Endothelial cell of umbilical vein (primary cell): ENCODE measurements at regions not wholly inside any gene's neighbourhood (a gene's known extent, or its start where the extent isn't known, plus 50 kb on each side); places are given as distances from the start of the nearest gene placed in this dataset.
"Not testable (repeated sequence)": the region's sequence is repeated elsewhere in the genome, so short reads cannot be mapped to it uniquely, and the experiment has no call there.

Experiments
- BruUV-seq: library from RNA; stranded (reverse); fragments of 400-500 nt; replicated peaks from 2 replicates; lab custom pipeline; 2021; lab: Mats Ljungman, UMichigan
- CTCF ChIA-PET: fragments of 300-600, 350-600 bp; sonication (Branson Sonifier 250); formaldehyde crosslinking; loops from one replicate; lab custom pipeline; 2021; ENCODE audit warnings: antibody characterized with exemption, inconsistent platforms; lab: Charles Lee
- POLR2A ChIA-PET: fragments of 300-600, 350-600 bp; sonication (Branson Sonifier 250); formaldehyde crosslinking; loops from one replicate; lab custom pipeline; 2021; ENCODE audit warnings: antibody characterized with exemption, inconsistent platforms; lab: Charles Lee
- DNase-seq: peaks from one replicate; pipeline ENCODE4 v3.0.0-alpha.2; 2011; ENCODE audit warnings: low read depth, low spot score
- FAIRE-seq: peaks from 2 replicates; lab custom pipeline; 2011; peaks lifted over from hg19 to GRCh38; lab: Jason Lieb, UNC
- H2AFZ ChIP-seq: 2 replicates; pipeline ENCODE4 v1.6.0; 2012; ENCODE audit warnings: low read depth, low read length, control low read depth, inconsistent platforms
- H3K27ac ChIP-seq: 2 replicates; pipeline ENCODE4 v1.5.1; 2011; ENCODE audit warnings: low read depth, mild to moderate bottlenecking, control low read depth, low read length, moderate library complexity; ENCODE audit not compliant: insufficient read depth
- H3K27me3 ChIP-seq, 2 experiments: 2 replicates each; pipeline versions ENCODE4 v1.6.0 to v1.6.1; 2011; ENCODE audit warnings: low read length in 2 of 2, mixed read lengths in 1 of 2; ENCODE audit not compliant: control insufficient read depth in 2 of 2, insufficient read depth in 2 of 2
- H3K36me3 ChIP-seq, 2 experiments: 2 replicates in 1 of 2; 3 replicates in 1 of 2; pipeline ENCODE4 v1.5.1; 2011; ENCODE audit warnings: low read length in 2 of 2, mild to moderate bottlenecking in 1 of 2, moderate library complexity in 1 of 2; ENCODE audit not compliant: control insufficient read depth in 2 of 2, insufficient read depth in 2 of 2; ENCODE audit errors: extremely low read depth in 1 of 2
- H3K4me1 ChIP-seq: 3 replicates; pipeline ENCODE4 v1.5.1; 2011; ENCODE audit warnings: mild to moderate bottlenecking, low read length; ENCODE audit not compliant: control insufficient read depth, insufficient read depth; ENCODE audit errors: extremely low read depth
- H3K4me2 ChIP-seq: 2 replicates; pipeline ENCODE4 v1.6.1; 2011; ENCODE audit warnings: low read length, control low read depth, mixed read lengths; ENCODE audit not compliant: insufficient read depth
- H3K4me3 ChIP-seq, 3 experiments: fragments of 200-600 bp in 1 of 3; sonication (generic), shearing (Covaris generic) in 1 of 3; replicated peaks in 1 of 3; 2 replicates each; pipeline ENCODE4 v1.5.1; 2011 to 2016; ENCODE audit warnings: control low read depth in 3 of 3, low read length in 3 of 3, mild to moderate bottlenecking in 2 of 3, inconsistent platforms in 1 of 3, low read depth in 1 of 3, moderate library complexity in 1 of 3; ENCODE audit not compliant: insufficient read depth in 1 of 3
- H3K79me2 ChIP-seq: 2 replicates; pipeline ENCODE4 v1.6.0; 2012; ENCODE audit warnings: low read length, inconsistent platforms; ENCODE audit not compliant: control insufficient read depth, insufficient read depth
- H3K9ac ChIP-seq: replicated peaks from 2 replicates; pipeline ENCODE3; 2011; ENCODE audit warnings: low read length, control low read depth; ENCODE audit not compliant: insufficient read depth; ENCODE audit errors: extremely low read depth
- H3K9me1 ChIP-seq: replicated peaks from 3 replicates; pipeline ENCODE4 v1.6.0; 2011; ENCODE audit warnings: mild to moderate bottlenecking, low read length; ENCODE audit not compliant: control insufficient read depth, insufficient read depth; ENCODE audit errors: extremely low read depth
- H3K9me3 ChIP-seq: replicated peaks from 2 replicates; pipeline ENCODE4 v1.5.1; 2012; ENCODE audit warnings: low read length, inconsistent platforms; ENCODE audit not compliant: control insufficient read depth, insufficient read depth
- H4K20me1 ChIP-seq: replicated peaks from 2 replicates; pipeline ENCODE3; 2011; ENCODE audit warnings: mild to moderate bottlenecking, low read length; ENCODE audit not compliant: control insufficient read depth, insufficient read depth; ENCODE audit errors: extremely low read depth
- CTCF ChIP-seq, 2 donors: IDR thresholded peaks; 1 replicate in 1 of 2; 2 replicates in 1 of 2; pipeline ENCODE4 v1.5.1; 2011; ENCODE audit warnings: low read length in 2 of 2, mild to moderate bottlenecking in 2 of 2, moderate library complexity in 2 of 2, control low read depth in 1 of 2, inconsistent platforms in 1 of 2, low read depth in 1 of 2; ENCODE audit not compliant: insufficient read depth in 1 of 2; ENCODE audit errors: extremely low read depth in 1 of 2
- EZH2 ChIP-seq: IDR thresholded peaks from 2 replicates; pipeline ENCODE4 v1.6.1; 2012; ENCODE audit warnings: borderline replicate concordance, low read depth, mild to moderate bottlenecking, moderate library complexity, low read length, inconsistent platforms; ENCODE audit not compliant: severe bottlenecking
- FOS ChIP-seq: IDR thresholded peaks from 2 replicates; pipeline ENCODE4 v1.6.1; 2011; ENCODE audit warnings: mild to moderate bottlenecking, low read length, moderate library complexity, borderline replicate concordance; ENCODE audit not compliant: insufficient read depth
- GATA2 ChIP-seq: IDR thresholded peaks from 2 replicates; pipeline ENCODE4 v1.7.0; 2011; ENCODE audit warnings: low read depth, mild to moderate bottlenecking, moderate library complexity, mixed read lengths, low read length; ENCODE audit not compliant: insufficient read length, insufficient read depth
- JUN ChIP-seq: IDR thresholded peaks from 2 replicates; pipeline ENCODE4 v1.6.1; 2011; ENCODE audit warnings: borderline replicate concordance, low read depth; ENCODE audit not compliant: insufficient read length, insufficient read depth
- MAX ChIP-seq: IDR thresholded peaks from 2 replicates; pipeline ENCODE4 v1.6.1; 2011; ENCODE audit not compliant: insufficient read depth, insufficient read length
- POLR2AphosphoS5 ChIP-seq: IDR thresholded peaks from 2 replicates; pipeline ENCODE4 v1.6.1; 2012; ENCODE audit warnings: low read depth, mild to moderate bottlenecking, control low read depth, low read length, moderate library complexity; ENCODE audit not compliant: insufficient read depth
- dilution Hi-C: fragments of 300-500 bp; cut with MboI; formaldehyde crosslinking; loops from one replicate; pipeline ENCODE4 v1.15.0; 2019; ENCODE audit warnings: low sequenced_read_pairs; ENCODE audit not compliant: extremely low pct_ligation_motif_present
- intact Hi-C: fragments of 100-400 bp; cut with micrococcal nuclease; formaldehyde crosslinking; loops from one replicate; pipeline ENCODE4 v1.10.0; 2022

- H3K9me1 ChIP-seq, H2AFZ ChIP-seq, CTCF ChIA-PET, intact Hi-C loops, FAIRE-seq, H3K4me1 ChIP-seq, H4K20me1 ChIP-seq, H3K9ac ChIP-seq, H3K36me3 ChIP-seq, dilution Hi-C loops, H3K79me2 ChIP-seq, H3K4me3 ChIP-seq, BruUV-seq, H3K4me2 ChIP-seq, DNase-seq, POLR2A ChIA-PET, H3K27me3 ChIP-seq, H3K27ac ChIP-seq, H3K9me3 ChIP-seq: not testable (repeated sequence)
Observed at GRCh38 chr3:161639095-161639494, 142.5 kb downstream of the OTOL1 start.

- H3K4me1 ChIP-seq, result no peaks in the 10 kb centered on the region
- ChIA-PET POLR2A (no interaction called here), CTCF (no interaction called here)
- TF ChIP-seq JUN (no peak), EZH2 (no peak), POLR2AphosphoS5 (no peak), FOS (no peak), GATA2 (no peak), MAX (no peak), CTCF (IDR thresholded peaks at IDR 0.05; ENCODE audit: extremely low read depth in 1 of 2, insufficient read depth in 1 of 2, low read depth in 1 of 2, low read length in 2 of 2) (no peak)
- intact Hi-C loops, result no loop called here
- no peak overlapping the region for H2AFZ ChIP-seq
- no TSS peak for BruUV-seq
- H3K79me2 ChIP-seq, result no peaks in the 10 kb centered on the region
- no peak overlapping the region for H3K27ac ChIP-seq
- dilution Hi-C loops, result no loop called here
- no peak overlapping the region for H3K4me2 ChIP-seq
- no peaks in the 10 kb centered on the region for H3K9me1 ChIP-seq
- no peaks in the 10 kb centered on the region for H3K36me3 ChIP-seq
- H4K20me1 ChIP-seq, result no peaks in the 10 kb centered on the region
- no peaks in the 10 kb centered on the region for H3K27me3 ChIP-seq
- DNase-seq (no peak), FAIRE-seq (no peak)
- H3K4me3 ChIP-seq, result no peak overlapping the region
- H3K9ac ChIP-seq, result no peak overlapping the region
- H3K9me3 ChIP-seq, result peaks cover 3% of the 10 kb centered on the region
Observed at GRCh38 chr3:161640181-161640580, 143.6 kb downstream of the OTOL1 start.
